ENCODE measurements at regions not wholly inside any gene's neighbourhood (a gene's known extent, or its start where the extent isn't known, plus 50 kb on each side); places are given as distances from the start of the nearest gene placed in this dataset.

GRCh38 chr1:80021891-80022290, 1015.4 kb upstream of the ADGRL4 start:
- Histone ChIP-seq H3K36me3 (ENCODE audit: control insufficient read depth in 4 of 4, insufficient read depth in 4 of 4, low read length in 4 of 4) (no peaks in the 10 kb centered on the region), H3K27me3 (ENCODE audit: control insufficient read depth in 3 of 3, insufficient read depth in 3 of 3, low read length in 2 of 3) (no peaks in the 10 kb centered on the region), H3K9me3 (ENCODE audit: control insufficient read depth in 4 of 4, insufficient read depth in 3 of 4, low read length in 3 of 4) (no peaks in the 10 kb centered on the region), H3K4me3 (no peak overlapping the region), H3K4me1 (ENCODE audit: control insufficient read depth in 5 of 5, insufficient read depth in 5 of 5, low read length in 5 of 5) (no peaks in the 10 kb centered on the region), H3K27ac (ENCODE audit: low read depth in 1 of 2, low read length in 1 of 2) (no peak overlapping the region), H3K9ac (ENCODE audit: insufficient read depth in 1 of 2, low read length in 2 of 2) (no peak overlapping the region)
- TF ChIP-seq CTCF (IDR thresholded peaks at IDR 0.05; ENCODE audit: control extremely low read depth, extremely low read depth), result no peak
- ATAC-seq (ENCODE audit: insufficient read depth, low FRiP score) (no peak), DNase-seq (no peak)

- H3K9ac ChIP-seq (ENCODE audit: insufficient read depth in 1 of 2, low read length in 2 of 2), result no peak overlapping the region
- ATAC-seq (ENCODE audit: insufficient read depth, low FRiP score), result no peak
- no peak for TF ChIP-seq CTCF (IDR thresholded peaks at IDR 0.05; ENCODE audit: control extremely low read depth, extremely low read depth)
- H3K27me3 ChIP-seq (ENCODE audit: control insufficient read depth in 3 of 3, insufficient read depth in 3 of 3, low read length in 2 of 3), result no peaks in the 10 kb centered on the region
- peaks cover 0 to 2% (median 0%) of the 10 kb centered on the region in 4 donors for H3K9me3 ChIP-seq (ENCODE audit: control insufficient read depth in 4 of 4, insufficient read depth in 3 of 4, low read length in 3 of 4)
- DNase-seq, result no peak
- 80 to 85% methylated on average over 3 of the region's 3 CpGs for WGBS, 2 donors
- no peaks in the 10 kb centered on the region for H3K36me3 ChIP-seq (ENCODE audit: control insufficient read depth in 4 of 4, insufficient read depth in 4 of 4, low read length in 4 of 4)
- H3K4me3 ChIP-seq, result no peak overlapping the region
- no peaks in the 10 kb centered on the region for H3K4me1 ChIP-seq (ENCODE audit: control insufficient read depth in 5 of 5, insufficient read depth in 5 of 5, low read length in 5 of 5)
- no peak overlapping the region for H3K27ac ChIP-seq (ENCODE audit: low read depth in 1 of 2, low read length in 1 of 2)
Measured at GRCh38 chr1:80018348-80018747, 1011.8 kb upstream of the ADGRL4 start.

GRCh38 chr1:80008934-80009333, 1002.4 kb upstream of the ADGRL4 start:
- DNase-seq, result no peak
- Histone ChIP-seq H3K36me3 (ENCODE audit: control insufficient read depth in 4 of 4, insufficient read depth in 4 of 4, low read length in 4 of 4) (no peaks in the 10 kb centered on the region), H3K9ac (ENCODE audit: insufficient read depth in 1 of 2, low read length in 2 of 2) (no peak overlapping the region), H3K9me3 (ENCODE audit: control insufficient read depth in 4 of 4, insufficient read depth in 3 of 4, low read length in 3 of 4) (peaks cover 0 to 2% (median 0%) of the 10 kb centered on the region in 4 donors), H3K27me3 (ENCODE audit: control insufficient read depth in 3 of 3, insufficient read depth in 3 of 3, low read length in 2 of 3) (no peaks in the 10 kb centered on the region), H3K4me1 (ENCODE audit: control insufficient read depth in 5 of 5, insufficient read depth in 5 of 5, low read length in 5 of 5) (no peaks in the 10 kb centered on the region), H3K27ac (ENCODE audit: low read depth in 1 of 2, low read length in 1 of 2) (no peak overlapping the region), H3K4me3 (no peak overlapping the region)
- ATAC-seq (ENCODE audit: insufficient read depth, low FRiP score), result no peak
- TF ChIP-seq CTCF (IDR thresholded peaks at IDR 0.05; ENCODE audit: control extremely low read depth, extremely low read depth), result no peak
- 95 to 97% methylated on average over 1 of the region's 1 CpG for WGBS, 2 donors

GRCh38 chr1:80003250-80003649, 996.7 kb upstream of the ADGRL4 start:
- Histone ChIP-seq H3K27ac (ENCODE audit: low read depth in 1 of 2, low read length in 1 of 2) (no peak overlapping the region), H3K9me3 (ENCODE audit: control insufficient read depth in 4 of 4, insufficient read depth in 3 of 4, low read length in 3 of 4) (peaks cover 0 to 2% (median 0%) of the 10 kb centered on the region in 4 donors), H3K9ac (ENCODE audit: insufficient read depth in 1 of 2, low read length in 2 of 2) (no peak overlapping the region), H3K4me3 (no peak overlapping the region), H3K36me3 (ENCODE audit: control insufficient read depth in 4 of 4, insufficient read depth in 4 of 4, low read length in 4 of 4) (no peaks in the 10 kb centered on the region), H3K4me1 (ENCODE audit: control insufficient read depth in 5 of 5, insufficient read depth in 5 of 5, low read length in 5 of 5) (no peaks in the 10 kb centered on the region), H3K27me3 (ENCODE audit: control insufficient read depth in 3 of 3, insufficient read depth in 3 of 3, low read length in 2 of 3) (no peaks in the 10 kb centered on the region)
- no peak for DNase-seq
- no peak for ATAC-seq (ENCODE audit: insufficient read depth, low FRiP score)
- no peak for TF ChIP-seq CTCF (IDR thresholded peaks at IDR 0.05; ENCODE audit: control extremely low read depth, extremely low read depth)

Data from lung (tissue), 11 donors.